HepG2 (cell line): ENCODE measurements at regions not wholly inside any gene's neighbourhood (a gene's known extent, or its start where the extent isn't known, plus 50 kb on each side); places are given as distances from the start of the nearest gene placed in this dataset.

Experiments used
- ARID3A ChIP-seq: IDR thresholded peaks from 2 replicates; pipeline ENCODE4 v1.6.1; 2012; ENCODE audit warnings: low read depth, low read length, improper control_type of control experiment
- CBX5 ChIP-seq: sonication (generic); formaldehyde crosslinking; IDR thresholded peaks from 2 replicates; pipeline ENCODE4 v1.4.0; 2020; ENCODE audit warnings: missing genetic modification reagents, borderline replicate concordance
- CEBPB ChIP-seq: IDR thresholded peaks from 2 replicates; pipeline ENCODE4 v1.6.1; 2011; ENCODE audit warnings: low read depth, low read length, improper control_type of control experiment, borderline replicate concordance
- CTCF ChIP-seq: sonication (generic); formaldehyde crosslinking; IDR thresholded peaks from 2 replicates; pipeline ENCODE4 v1.5.0; 2020; ENCODE audit warnings: mild to moderate bottlenecking, missing genetic modification reagents, moderate library complexity
- NR1H2 ChIP-seq: sonication (generic); formaldehyde crosslinking; IDR thresholded peaks from 2 replicates; pipeline ENCODE4 v1.8.1; 2022; ENCODE audit warnings: low read depth, missing genetic modification reagents, borderline replicate concordance
- POLR2A ChIP-seq, 2 experiments: IDR thresholded peaks; 2 replicates each; pipeline ENCODE4 v1.6.1; 2011; ENCODE audit warnings: low read depth in 2 of 2, low read length in 2 of 2, mild to moderate bottlenecking in 1 of 2, moderate library complexity in 1 of 2; ENCODE audit not compliant: insufficient read depth in 1 of 2
- POLR2AphosphoS5 ChIP-seq: IDR thresholded peaks from 2 replicates; pipeline ENCODE4 v1.6.1; 2012; ENCODE audit warnings: low read depth, low read length
- REPIN1 ChIP-seq: sonication (generic); formaldehyde crosslinking; IDR thresholded peaks from 2 replicates; pipeline ENCODE4 v1.8.0; 2022; ENCODE audit warnings: missing genetic modification reagents, low read depth, mild to moderate bottlenecking, borderline replicate concordance
- REST ChIP-seq, 2 experiments: IDR thresholded peaks; 2 replicates each; pipeline ENCODE4 v1.6.1; 2011 to 2012; ENCODE audit warnings: low read length in 2 of 2, borderline replicate concordance in 1 of 2, low read depth in 1 of 2, mild to moderate bottlenecking in 1 of 2, moderate library complexity in 1 of 2
- SOX13 ChIP-seq, 3 experiments: fragments of 450-650 bp in 1 of 3; sonication (generic) in 1 of 3; formaldehyde crosslinking in 1 of 3; IDR thresholded peaks in 2 of 3; conservative IDR thresholded peaks in 1 of 3; 2 replicates each; pipeline versions ENCODE4 v1.5.0 to v1.6.1; 2016 to 2020; ENCODE audit warnings: antibody characterized with exemption in 1 of 3, mild to moderate bottlenecking in 1 of 3, missing compliant biosample characterization in 1 of 3, missing genetic modification reagents in 1 of 3, moderate library complexity in 1 of 3
- ZFP36L1 ChIP-seq: sonication (generic); formaldehyde crosslinking; IDR thresholded peaks from 2 replicates; pipeline ENCODE4 v1.8.0; 2022; ENCODE audit warnings: mild to moderate bottlenecking, missing genetic modification reagents, moderate library complexity
- ZNF678 ChIP-seq: sonication (generic); formaldehyde crosslinking; IDR thresholded peaks from 2 replicates; pipeline ENCODE4 v1.4.0; 2020; ENCODE audit warnings: mild to moderate bottlenecking, missing genetic modification reagents

GRCh38 chr3:135452881-135453280 is 512.6 kb upstream of the PPP2R3A start:
- TF ChIP-seq CBX5 (no peak), CTCF (CRISPR knock-in tag) (no peak), SOX13 (IDR thresholded peaks at IDR 0.05) (no peak), SOX13 (CRISPR knock-in tag; conservative IDR thresholded peaks at IDR 0.05 in 1 of 2, IDR thresholded peaks at IDR 0.05 in 1 of 2) (no peak), POLR2AphosphoS5 (no peak), CEBPB (no peak), ZFP36L1 (CRISPR knock-in tag) (no peak), ARID3A (no peak), POLR2A (IDR thresholded peaks at IDR 0.05; ENCODE audit: insufficient read depth in 1 of 2, low read depth in 2 of 2, low read length in 2 of 2) (no peak), ZNF678 (no peak), REST (IDR thresholded peaks at IDR 0.05; ENCODE audit: borderline replicate concordance in 1 of 2, low read depth in 1 of 2, low read length in 2 of 2) (no peak), REPIN1 (CRISPR knock-in tag) (no peak), NR1H2 (CRISPR knock-in tag) (no peak)
